ENCODE measurements at regions not wholly inside any gene's neighbourhood (a gene's known extent, or its start where the extent isn't known, plus 50 kb on each side); places are given as distances from the start of the nearest gene placed in this dataset.

- no peak for DNase-seq
Observed at GRCh38 chr5:135087950-135088349, 53.9 kb upstream of the PITX1 start.

GRCh38 chr5:135085936-135086725, 52.1 kb upstream of the PITX1 start:
- DNase-seq, result no peak

- no peak for DNase-seq
Observed at GRCh38 chr5:135085133-135085935, 51.3 kb upstream of the PITX1 start.

Measured in NCI-H1105 (cell line).